ENCODE measurements at regions not wholly inside any gene's neighbourhood (a gene's known extent, or its start where the extent isn't known, plus 50 kb on each side); places are given as distances from the start of the nearest gene placed in this dataset.
"Not testable (repeated sequence)": the region's sequence is repeated elsewhere in the genome, so short reads cannot be mapped to it uniquely, and the experiment has no call there.

DNA sequence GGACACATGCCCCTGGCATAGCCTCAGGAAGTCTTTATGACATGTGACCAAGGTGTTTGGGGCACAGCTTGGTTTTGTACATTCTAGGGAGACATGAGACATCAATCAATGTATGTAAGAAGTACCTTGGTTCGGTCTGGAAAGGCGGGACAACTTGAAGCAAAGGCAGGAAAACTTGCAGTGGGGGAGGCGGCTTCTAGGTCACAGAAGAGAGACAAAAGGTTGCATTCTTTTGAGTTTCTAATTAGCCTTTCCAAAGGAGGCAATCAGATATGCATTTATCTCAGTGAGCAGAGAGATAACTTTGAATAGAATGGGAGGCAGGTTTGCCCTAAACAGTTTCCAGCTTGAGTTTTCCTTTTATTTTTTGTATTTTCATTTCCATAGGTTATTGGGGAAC, 113.8 kb upstream of the SEC22B start:
- H3F3A ChIP-seq (ENCODE audit: insufficient read depth, low read length); H4K20me1 ChIP-seq (ENCODE audit: insufficient read depth, low read length); H3K4me1 ChIP-seq (ENCODE audit: insufficient read depth, low read length, severe bottlenecking); H3K4me3 ChIP-seq (ENCODE audit: low read depth, low read length, poor library complexity, severe bottlenecking); H3K27me3 ChIP-seq (ENCODE audit: insufficient read depth, low read length); H3K9ac ChIP-seq (ENCODE audit: low read length); H3K79me2 ChIP-seq (ENCODE audit: insufficient read depth, low read length); H3K9me2 ChIP-seq (ENCODE audit: low read depth, low read length); H2AFZ ChIP-seq (ENCODE audit: low read length); H3K9me3 ChIP-seq (ENCODE audit: low read length); H3K36me3 ChIP-seq (ENCODE audit: insufficient read depth, low read length); H3K4me2 ChIP-seq (ENCODE audit: low read length); H3K27ac ChIP-seq (ENCODE audit: low read depth, low read length, poor library complexity, severe bottlenecking): not testable (repeated sequence)

DNA sequence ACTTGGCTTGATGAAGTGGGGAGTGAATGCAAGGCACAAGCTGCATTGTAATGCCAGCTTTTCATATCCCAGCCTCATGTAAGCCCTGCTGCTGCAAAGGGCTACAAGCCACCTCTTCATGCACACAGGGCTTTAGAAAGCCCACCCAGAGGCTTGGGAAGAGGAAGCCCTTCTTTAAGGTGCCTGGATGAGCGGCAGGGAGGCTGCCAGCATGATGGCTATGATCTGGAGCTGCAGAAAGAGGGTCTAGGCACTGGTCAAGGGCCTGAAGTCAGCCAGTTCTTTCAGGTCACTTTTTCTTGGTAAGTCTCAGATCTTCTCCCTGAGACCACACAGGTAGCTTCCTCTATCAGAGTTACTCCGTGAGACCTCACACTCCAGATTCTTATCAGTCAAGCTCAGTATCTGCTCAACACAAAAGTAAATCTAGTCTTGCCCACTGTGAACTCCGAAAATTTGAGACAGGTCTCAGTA, 113.3 kb upstream of the SEC22B start:
- not testable (repeated sequence) for H3K27me3 ChIP-seq (ENCODE audit: insufficient read depth, low read length); H3K36me3 ChIP-seq (ENCODE audit: insufficient read depth, low read length); H3F3A ChIP-seq (ENCODE audit: insufficient read depth, low read length); H3K9me3 ChIP-seq (ENCODE audit: low read length); H4K20me1 ChIP-seq (ENCODE audit: insufficient read depth, low read length); H3K27ac ChIP-seq (ENCODE audit: low read depth, low read length, poor library complexity, severe bottlenecking); H3K4me1 ChIP-seq (ENCODE audit: insufficient read depth, low read length, severe bottlenecking); H3K9me2 ChIP-seq (ENCODE audit: low read depth, low read length); H3K79me2 ChIP-seq (ENCODE audit: insufficient read depth, low read length); H3K4me3 ChIP-seq (ENCODE audit: low read depth, low read length, poor library complexity, severe bottlenecking); H3K4me2 ChIP-seq (ENCODE audit: low read length); H2AFZ ChIP-seq (ENCODE audit: low read length); H3K9ac ChIP-seq (ENCODE audit: low read length)

DNA sequence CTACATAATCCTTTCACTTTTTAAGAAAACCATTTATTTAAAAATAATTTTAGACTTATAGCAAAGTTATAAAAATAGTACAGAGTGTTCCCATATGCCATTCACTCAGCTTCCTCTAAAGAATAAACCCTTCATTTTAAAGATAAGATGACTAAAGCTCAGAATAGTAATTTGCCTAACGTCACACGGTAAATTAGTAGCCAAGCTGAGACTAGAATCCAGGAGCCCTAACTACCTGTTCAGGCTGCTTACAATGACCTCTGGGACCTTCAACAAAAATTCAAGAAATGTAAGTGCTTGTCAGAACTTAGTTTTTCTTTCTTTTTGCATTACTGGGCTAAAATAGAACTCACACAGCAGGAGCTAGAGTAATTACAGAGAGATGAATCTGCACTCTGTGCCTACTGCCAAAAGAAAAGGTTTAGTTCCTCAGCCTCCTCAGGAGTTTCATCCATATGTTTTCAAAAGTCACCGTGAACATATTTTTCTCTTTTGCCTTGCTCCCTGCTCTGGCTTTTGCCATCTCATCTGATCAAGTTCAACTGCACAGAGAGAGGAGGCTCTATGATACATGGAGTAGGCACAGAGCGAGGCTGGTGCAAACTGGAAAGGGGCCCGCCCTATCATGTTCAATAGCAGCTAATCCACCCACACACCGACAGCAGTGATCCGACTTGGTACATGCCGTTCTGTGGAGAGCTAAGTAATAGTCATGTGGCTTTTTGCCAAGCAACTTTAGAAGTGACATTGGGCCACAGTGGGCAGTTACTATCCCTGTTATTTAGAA, 112.7 kb upstream of the SEC22B start:
- H4K20me1 ChIP-seq (ENCODE audit: insufficient read depth, low read length); H2AFZ ChIP-seq (ENCODE audit: low read length); H3K4me3 ChIP-seq (ENCODE audit: low read depth, low read length, poor library complexity, severe bottlenecking); H3K4me1 ChIP-seq (ENCODE audit: insufficient read depth, low read length, severe bottlenecking); H3K27me3 ChIP-seq (ENCODE audit: insufficient read depth, low read length); H3K79me2 ChIP-seq (ENCODE audit: insufficient read depth, low read length); H3K9me3 ChIP-seq (ENCODE audit: low read length); H3K9me2 ChIP-seq (ENCODE audit: low read depth, low read length); H3K9ac ChIP-seq (ENCODE audit: low read length); H3K27ac ChIP-seq (ENCODE audit: low read depth, low read length, poor library complexity, severe bottlenecking); H3F3A ChIP-seq (ENCODE audit: insufficient read depth, low read length); H3K36me3 ChIP-seq (ENCODE audit: insufficient read depth, low read length); H3K4me2 ChIP-seq (ENCODE audit: low read length): not testable (repeated sequence)

DNA sequence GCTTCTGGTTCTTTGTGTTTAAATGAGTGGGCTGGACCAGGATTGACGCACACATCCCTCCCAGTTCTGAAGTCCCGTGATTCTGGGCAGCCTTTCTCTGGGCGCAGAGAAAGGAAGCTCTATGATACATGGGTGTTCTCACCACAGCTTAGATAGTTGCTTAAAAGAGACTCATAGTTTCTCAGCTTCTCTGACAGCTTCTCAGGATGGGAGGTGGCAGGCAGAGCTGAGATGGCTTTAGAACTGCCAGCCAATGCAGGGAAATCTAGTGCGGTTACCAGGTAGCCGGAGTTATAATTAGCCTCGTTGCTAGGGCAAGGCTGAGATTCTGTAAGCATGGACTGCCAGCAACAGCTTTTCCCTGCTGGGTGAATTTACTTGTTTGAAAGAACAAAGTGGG, 111.8 kb upstream of the SEC22B start:
- not testable (repeated sequence) for H3K4me2 ChIP-seq (ENCODE audit: low read length); H3K36me3 ChIP-seq (ENCODE audit: insufficient read depth, low read length); H2AFZ ChIP-seq (ENCODE audit: low read length); H3K9ac ChIP-seq (ENCODE audit: low read length); H3K9me2 ChIP-seq (ENCODE audit: low read depth, low read length); H3K4me1 ChIP-seq (ENCODE audit: insufficient read depth, low read length, severe bottlenecking); H3K79me2 ChIP-seq (ENCODE audit: insufficient read depth, low read length); H3K27ac ChIP-seq (ENCODE audit: low read depth, low read length, poor library complexity, severe bottlenecking); H3K27me3 ChIP-seq (ENCODE audit: insufficient read depth, low read length); H3F3A ChIP-seq (ENCODE audit: insufficient read depth, low read length); H3K9me3 ChIP-seq (ENCODE audit: low read length); H3K4me3 ChIP-seq (ENCODE audit: low read depth, low read length, poor library complexity, severe bottlenecking); H4K20me1 ChIP-seq (ENCODE audit: insufficient read depth, low read length)

DNA sequence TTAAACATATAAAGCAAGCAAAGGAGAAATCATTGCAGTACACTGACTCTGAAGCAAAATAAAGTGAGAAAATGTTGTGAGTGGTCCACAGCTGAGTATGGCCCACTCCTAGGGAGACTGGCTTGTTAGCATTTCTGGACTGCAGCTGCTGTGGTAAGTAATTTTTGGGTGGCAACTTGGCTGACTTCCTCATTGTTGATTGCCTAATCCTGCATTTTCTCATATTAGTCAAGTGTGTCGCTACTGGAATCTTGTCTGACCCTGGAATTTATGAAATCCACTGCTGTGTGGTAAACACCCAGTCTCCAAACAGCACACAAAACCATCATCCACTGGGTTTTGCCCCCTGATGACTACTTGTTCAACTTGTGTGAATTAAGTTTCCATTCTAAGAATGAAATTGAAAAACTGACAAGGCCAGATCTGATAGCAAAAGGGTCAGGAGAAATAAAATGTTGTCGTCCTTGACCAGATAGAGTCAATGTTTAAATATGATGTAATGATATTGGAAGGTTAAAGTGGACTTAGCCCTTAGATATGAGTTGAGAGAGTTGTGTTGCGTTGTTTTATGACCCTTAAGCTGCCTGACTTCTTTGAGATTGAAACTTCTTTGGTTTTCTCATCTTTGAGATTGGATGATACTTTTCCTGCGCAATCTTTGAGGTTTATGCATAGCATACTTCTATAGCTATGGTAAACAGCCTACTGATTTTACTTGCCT, 106.6 kb upstream of the SEC22B start:
- not testable (repeated sequence) for H2AFZ ChIP-seq (ENCODE audit: low read length); H3K36me3 ChIP-seq (ENCODE audit: insufficient read depth, low read length); H3K4me3 ChIP-seq (ENCODE audit: low read depth, low read length, poor library complexity, severe bottlenecking); H3K4me2 ChIP-seq (ENCODE audit: low read length); H3K27me3 ChIP-seq (ENCODE audit: insufficient read depth, low read length); H3K9ac ChIP-seq (ENCODE audit: low read length); H3K9me3 ChIP-seq (ENCODE audit: low read length); H3K4me1 ChIP-seq (ENCODE audit: insufficient read depth, low read length, severe bottlenecking); H3F3A ChIP-seq (ENCODE audit: insufficient read depth, low read length); H3K27ac ChIP-seq (ENCODE audit: low read depth, low read length, poor library complexity, severe bottlenecking); H4K20me1 ChIP-seq (ENCODE audit: insufficient read depth, low read length); H3K9me2 ChIP-seq (ENCODE audit: low read depth, low read length); H3K79me2 ChIP-seq (ENCODE audit: insufficient read depth, low read length)

DNA sequence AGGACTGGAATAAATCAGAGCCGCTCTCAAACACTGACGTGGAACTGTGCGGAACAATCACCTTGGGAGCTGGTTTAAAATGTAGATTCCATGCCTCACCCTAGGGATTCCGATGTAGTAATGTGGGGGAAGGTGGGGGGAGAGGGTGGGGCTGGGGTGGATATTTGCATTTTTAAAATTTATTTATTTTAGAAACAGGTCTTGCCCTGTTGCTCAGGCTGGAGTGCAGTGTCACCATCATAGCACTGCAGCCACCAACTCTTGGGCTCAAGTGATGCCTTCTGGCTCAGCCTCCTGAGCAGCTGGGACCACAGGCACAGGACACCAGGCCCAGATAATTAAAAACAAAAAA, 101.9 kb upstream of the SEC22B start:
- not testable (repeated sequence) for H3K27ac ChIP-seq (ENCODE audit: low read depth, low read length, poor library complexity, severe bottlenecking); H2AFZ ChIP-seq (ENCODE audit: low read length); H3K36me3 ChIP-seq (ENCODE audit: insufficient read depth, low read length); H3K4me1 ChIP-seq (ENCODE audit: insufficient read depth, low read length, severe bottlenecking); H4K20me1 ChIP-seq (ENCODE audit: insufficient read depth, low read length); H3K79me2 ChIP-seq (ENCODE audit: insufficient read depth, low read length); H3K9me2 ChIP-seq (ENCODE audit: low read depth, low read length); H3K27me3 ChIP-seq (ENCODE audit: insufficient read depth, low read length); H3K9me3 ChIP-seq (ENCODE audit: low read length); H3K4me2 ChIP-seq (ENCODE audit: low read length); H3K9ac ChIP-seq (ENCODE audit: low read length); H3F3A ChIP-seq (ENCODE audit: insufficient read depth, low read length); H3K4me3 ChIP-seq (ENCODE audit: low read depth, low read length, poor library complexity, severe bottlenecking)

DNA sequence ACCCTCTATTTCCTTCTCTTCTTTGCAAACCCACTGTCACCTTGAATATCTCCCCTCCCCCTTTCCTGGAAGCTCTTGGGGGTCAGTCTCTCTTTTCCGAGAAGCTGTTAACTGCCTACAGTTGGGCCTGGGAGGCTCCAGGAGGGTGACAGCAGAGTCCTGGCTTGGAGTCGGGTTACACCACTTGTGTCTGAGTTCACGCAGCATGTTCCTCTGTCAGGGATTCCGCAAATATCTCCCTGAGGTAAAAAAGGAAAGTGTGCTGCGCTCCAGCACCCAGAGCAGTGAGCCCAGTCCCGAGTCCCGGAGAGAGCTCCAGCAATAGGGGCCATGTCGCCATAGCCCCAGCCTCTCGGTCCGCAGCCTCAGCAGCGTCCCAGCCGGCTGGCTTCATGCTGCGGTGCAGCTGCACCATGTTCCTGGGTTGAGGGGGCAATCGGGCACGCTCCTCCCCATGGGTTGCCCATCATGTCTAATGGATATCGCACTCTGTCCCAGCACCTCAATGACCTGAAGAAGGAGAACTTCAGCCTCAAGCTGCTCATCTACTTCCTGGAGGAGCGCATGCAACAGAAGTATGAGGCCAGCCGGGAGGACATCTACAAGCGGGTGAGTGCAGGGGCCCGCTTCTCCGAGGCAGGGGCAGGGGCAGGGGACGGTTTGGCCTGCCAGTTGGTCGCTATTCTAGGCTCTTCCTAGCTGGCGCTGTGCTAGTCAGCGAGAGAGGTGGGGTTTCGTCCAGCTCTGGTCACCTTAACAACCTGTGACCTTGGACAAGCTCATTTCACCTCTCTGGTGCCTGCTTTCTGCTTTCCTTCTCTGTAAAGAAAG, 101.3 kb upstream of the SEC22B start:
- not testable (repeated sequence) for H3K9me2 ChIP-seq (ENCODE audit: low read depth, low read length); H3K27ac ChIP-seq (ENCODE audit: low read depth, low read length, poor library complexity, severe bottlenecking); H3K27me3 ChIP-seq (ENCODE audit: insufficient read depth, low read length); H2AFZ ChIP-seq (ENCODE audit: low read length); H3K36me3 ChIP-seq (ENCODE audit: insufficient read depth, low read length); H3K79me2 ChIP-seq (ENCODE audit: insufficient read depth, low read length); H3K9ac ChIP-seq (ENCODE audit: low read length); H3K9me3 ChIP-seq (ENCODE audit: low read length); H4K20me1 ChIP-seq (ENCODE audit: insufficient read depth, low read length); H3K4me2 ChIP-seq (ENCODE audit: low read length); H3K4me3 ChIP-seq (ENCODE audit: low read depth, low read length, poor library complexity, severe bottlenecking); H3K4me1 ChIP-seq (ENCODE audit: insufficient read depth, low read length, severe bottlenecking); H3F3A ChIP-seq (ENCODE audit: insufficient read depth, low read length)

Measured in OCI-LY1 (cell line).